ENCODE measurements at regions not wholly inside any gene's neighbourhood (a gene's known extent, or its start where the extent isn't known, plus 50 kb on each side); places are given as distances from the start of the nearest gene placed in this dataset.
"Not testable (repeated sequence)": the region's sequence is repeated elsewhere in the genome, so short reads cannot be mapped to it uniquely, and the experiment has no call there.

DNA sequence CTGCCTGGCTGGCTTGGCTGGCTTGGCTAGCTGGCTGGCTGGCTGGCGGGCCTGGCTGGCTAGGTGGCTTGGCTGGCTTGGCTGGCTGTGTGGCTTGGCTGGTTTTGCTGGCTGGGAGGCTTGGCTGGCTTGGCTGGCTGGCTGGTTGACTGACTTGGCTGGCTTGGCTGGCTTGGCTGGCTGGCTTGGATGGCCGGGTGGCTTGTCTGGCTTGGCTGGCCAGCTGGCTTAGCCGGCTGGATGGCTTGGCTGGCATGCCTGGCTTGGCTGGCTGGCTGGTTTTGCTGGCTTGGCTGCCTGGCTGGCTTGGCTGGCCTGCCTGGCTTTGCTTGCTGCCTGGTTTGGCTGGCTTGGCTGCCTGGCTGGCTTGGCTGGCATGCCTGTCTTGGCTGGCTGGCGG, 2817.3 kb downstream of the RPIA start:
- not testable (repeated sequence) for H3K4me1 ChIP-seq (ENCODE audit: control insufficient read depth, insufficient read depth, low read length); H3K27ac ChIP-seq (ENCODE audit: insufficient read depth, low read depth, low read length, poor library complexity, severe bottlenecking); H3K4me3 ChIP-seq (ENCODE audit: insufficient read depth, low read depth, low read length); H3K36me3 ChIP-seq (ENCODE audit: control insufficient read depth, insufficient read depth, low read length); H3K27me3 ChIP-seq (ENCODE audit: control insufficient read depth, insufficient read depth, low read length, poor library complexity, severe bottlenecking); H3K9me3 ChIP-seq (ENCODE audit: control insufficient read depth, low read length)
- WGBS, 2 experiments = 80 to 100% methylated on average over 1 of the region's 4 CpGs

DNA sequence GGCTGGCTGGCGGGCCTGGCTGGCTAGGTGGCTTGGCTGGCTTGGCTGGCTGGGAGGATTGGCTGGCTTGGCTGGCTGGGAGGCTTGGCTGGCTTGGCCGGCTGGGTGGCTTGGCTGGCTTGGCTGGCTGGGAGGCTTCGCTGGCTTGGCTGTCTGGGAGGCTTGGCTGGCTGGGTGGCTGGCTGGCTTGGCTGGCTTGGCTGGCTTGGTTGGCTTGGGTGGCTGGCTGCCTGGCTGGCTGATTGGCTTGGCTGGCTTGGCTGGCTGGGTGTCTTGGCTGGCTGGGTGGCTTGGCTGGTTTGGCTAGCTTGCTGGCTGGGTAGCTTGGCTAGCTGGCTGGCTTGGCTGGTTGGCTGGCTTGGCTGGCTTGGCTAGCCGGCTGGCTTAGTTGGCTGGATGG, 2817.8 kb downstream of the RPIA start:
- 61 to 62% methylated on average over 3 of the region's 4 CpGs for WGBS, 2 experiments
- H3K27me3 ChIP-seq (ENCODE audit: control insufficient read depth, insufficient read depth, low read length, poor library complexity, severe bottlenecking); H3K4me1 ChIP-seq (ENCODE audit: control insufficient read depth, insufficient read depth, low read length); H3K36me3 ChIP-seq (ENCODE audit: control insufficient read depth, insufficient read depth, low read length); H3K27ac ChIP-seq (ENCODE audit: insufficient read depth, low read depth, low read length, poor library complexity, severe bottlenecking); H3K4me3 ChIP-seq (ENCODE audit: insufficient read depth, low read depth, low read length); H3K9me3 ChIP-seq (ENCODE audit: control insufficient read depth, low read length): not testable (repeated sequence)

DNA sequence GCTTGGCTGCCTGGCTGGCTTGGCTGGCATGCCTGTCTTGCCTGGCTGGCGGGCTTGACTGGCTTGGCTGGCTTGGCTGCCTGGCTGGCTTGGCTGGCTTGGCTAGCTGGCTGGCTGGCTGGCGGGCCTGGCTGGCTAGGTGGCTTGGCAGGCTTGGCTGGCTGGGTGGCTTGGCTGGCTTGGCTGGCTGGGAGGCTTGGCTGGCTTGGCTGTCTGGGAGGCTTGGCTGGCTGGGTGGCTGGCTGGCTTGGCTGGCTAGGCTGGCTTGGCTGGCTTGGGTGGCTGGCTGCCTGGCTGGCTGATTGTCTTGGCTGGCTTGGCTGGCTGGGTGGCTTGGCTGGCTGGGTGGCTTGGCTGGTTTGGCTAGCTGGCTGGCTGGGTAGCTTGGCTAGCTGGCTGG, 2819.7 kb downstream of the RPIA start:
- not testable (repeated sequence) for H3K4me1 ChIP-seq (ENCODE audit: control insufficient read depth, insufficient read depth, low read length); H3K27me3 ChIP-seq (ENCODE audit: control insufficient read depth, insufficient read depth, low read length, poor library complexity, severe bottlenecking); H3K27ac ChIP-seq (ENCODE audit: insufficient read depth, low read depth, low read length, poor library complexity, severe bottlenecking); H3K9me3 ChIP-seq (ENCODE audit: control insufficient read depth, low read length); H3K36me3 ChIP-seq (ENCODE audit: control insufficient read depth, insufficient read depth, low read length); H3K4me3 ChIP-seq (ENCODE audit: insufficient read depth, low read depth, low read length)
- 87 to 88% methylated on average over 2 of the region's 2 CpGs for WGBS, 2 experiments

DNA sequence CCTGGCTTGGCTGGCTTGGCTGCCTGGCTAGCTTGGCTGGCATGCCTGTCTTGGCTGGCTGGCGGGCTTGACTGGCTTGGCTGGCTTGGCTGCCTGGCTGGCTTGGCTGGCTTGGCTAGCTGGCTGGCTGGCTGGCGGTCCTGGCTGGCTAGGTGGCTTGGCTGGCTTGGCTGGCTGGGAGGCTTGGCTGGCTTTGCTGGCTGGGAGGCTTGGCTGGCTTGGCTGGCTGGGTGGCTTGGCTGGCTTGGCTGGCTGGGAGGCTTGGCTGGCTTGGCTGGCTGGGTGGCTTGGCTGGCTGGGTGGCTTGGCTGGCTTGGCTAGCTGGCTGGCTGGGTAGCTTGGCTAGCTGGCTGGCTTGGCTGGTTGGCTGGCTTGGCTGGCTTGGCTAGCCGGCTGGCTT, 2824.5 kb downstream of the RPIA start:
- not testable (repeated sequence) for H3K27me3 ChIP-seq (ENCODE audit: control insufficient read depth, insufficient read depth, low read length, poor library complexity, severe bottlenecking); H3K4me3 ChIP-seq (ENCODE audit: insufficient read depth, low read depth, low read length); H3K27ac ChIP-seq (ENCODE audit: insufficient read depth, low read depth, low read length, poor library complexity, severe bottlenecking); H3K4me1 ChIP-seq (ENCODE audit: control insufficient read depth, insufficient read depth, low read length); H3K9me3 ChIP-seq (ENCODE audit: control insufficient read depth, low read length); H3K36me3 ChIP-seq (ENCODE audit: control insufficient read depth, insufficient read depth, low read length)
- 87 to 92% methylated on average over 2 of the region's 3 CpGs for WGBS, 2 experiments

DNA sequence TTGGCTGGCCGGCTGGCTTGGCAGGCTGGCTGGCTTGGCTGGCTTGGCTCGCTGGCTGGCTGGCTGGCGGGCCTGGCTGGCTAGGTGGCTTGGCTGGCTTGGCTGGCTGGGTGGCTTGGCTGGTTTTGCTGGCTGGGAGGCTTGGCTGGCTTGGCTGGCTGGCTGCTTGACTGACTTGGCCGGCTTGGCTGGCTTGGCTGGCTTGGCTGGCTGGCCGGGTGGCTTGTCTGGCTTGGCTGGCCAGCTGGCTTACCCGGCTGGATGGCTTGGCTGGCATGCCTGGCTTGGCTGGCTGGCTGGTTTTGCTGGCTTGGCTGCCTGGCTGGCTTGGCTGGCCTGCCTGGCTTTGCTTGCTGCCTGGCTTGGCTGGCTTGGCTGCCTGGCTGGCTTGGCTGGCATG, 2825.2 kb downstream of the RPIA start:
- WGBS, 2 experiments = 87 to 96% methylated on average over 6 of the region's 6 CpGs
- H3K36me3 ChIP-seq (ENCODE audit: control insufficient read depth, insufficient read depth, low read length); H3K27me3 ChIP-seq (ENCODE audit: control insufficient read depth, insufficient read depth, low read length, poor library complexity, severe bottlenecking); H3K4me1 ChIP-seq (ENCODE audit: control insufficient read depth, insufficient read depth, low read length); H3K9me3 ChIP-seq (ENCODE audit: control insufficient read depth, low read length); H3K27ac ChIP-seq (ENCODE audit: insufficient read depth, low read depth, low read length, poor library complexity, severe bottlenecking); H3K4me3 ChIP-seq (ENCODE audit: insufficient read depth, low read depth, low read length): not testable (repeated sequence)

DNA sequence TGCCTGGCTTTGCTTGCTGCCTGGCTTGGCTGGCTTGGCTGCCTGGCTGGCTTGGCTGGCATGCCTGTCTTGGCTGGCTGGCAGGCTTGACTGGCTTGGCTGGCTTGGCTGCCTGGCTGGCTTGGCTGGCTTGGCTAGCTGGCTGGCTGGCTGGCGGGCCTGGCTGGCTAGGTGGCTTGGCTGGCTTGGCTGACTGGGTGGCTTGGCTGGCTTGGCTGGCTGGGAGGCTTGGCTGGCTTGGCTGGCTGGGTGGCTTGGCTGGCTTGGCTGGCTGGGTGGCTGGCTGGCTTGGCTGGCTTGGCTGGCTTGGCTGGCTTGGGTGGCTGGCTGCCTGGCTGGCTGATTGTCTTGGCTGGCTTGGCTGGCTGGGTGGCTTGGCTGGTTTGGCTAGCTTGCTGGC, 2826.4 kb downstream of the RPIA start:
- H3K9me3 ChIP-seq (ENCODE audit: control insufficient read depth, low read length); H3K27me3 ChIP-seq (ENCODE audit: control insufficient read depth, insufficient read depth, low read length, poor library complexity, severe bottlenecking); H3K36me3 ChIP-seq (ENCODE audit: control insufficient read depth, insufficient read depth, low read length); H3K27ac ChIP-seq (ENCODE audit: insufficient read depth, low read depth, low read length, poor library complexity, severe bottlenecking); H3K4me3 ChIP-seq (ENCODE audit: insufficient read depth, low read depth, low read length); H3K4me1 ChIP-seq (ENCODE audit: control insufficient read depth, insufficient read depth, low read length): not testable (repeated sequence)
- 77 to 100% methylated on average over 1 of the region's 1 CpG for WGBS, 2 experiments

DNA sequence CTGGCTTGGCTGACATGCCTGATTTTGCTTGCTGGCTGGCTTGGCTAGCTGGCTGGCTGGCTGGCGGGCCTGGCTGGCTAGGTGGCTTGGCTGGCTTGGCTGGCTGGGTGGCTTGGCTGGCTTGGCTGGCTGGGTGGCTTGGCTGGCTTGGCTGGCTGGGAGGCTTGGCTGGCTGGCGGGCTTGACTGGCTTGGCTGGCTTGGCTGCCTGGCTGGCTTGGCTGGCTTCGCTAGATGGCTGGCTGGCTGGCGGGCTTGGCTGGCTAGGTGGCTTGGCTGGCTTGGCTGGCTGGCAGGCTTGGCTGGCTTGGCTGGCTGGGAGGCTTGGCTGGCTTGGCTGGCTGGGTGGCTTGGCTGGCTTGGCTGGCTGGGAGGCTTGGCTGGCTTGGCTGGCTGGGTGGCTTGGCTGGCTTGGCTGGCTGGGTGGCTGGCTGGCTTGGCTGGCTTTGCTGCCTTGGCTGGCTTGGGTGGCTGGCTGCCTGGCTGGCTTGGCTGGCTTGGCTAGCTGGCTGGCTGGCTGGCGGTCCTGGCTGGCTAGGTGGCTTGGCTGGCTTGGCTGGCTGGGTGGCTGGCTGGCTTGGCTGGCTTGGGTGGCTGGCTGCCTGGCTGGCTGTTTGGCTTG, 2827.0 kb downstream of the RPIA start:
- not testable (repeated sequence) for H3K27ac ChIP-seq (ENCODE audit: insufficient read depth, low read depth, low read length, poor library complexity, severe bottlenecking); H3K4me3 ChIP-seq (ENCODE audit: insufficient read depth, low read depth, low read length); H3K27me3 ChIP-seq (ENCODE audit: control insufficient read depth, insufficient read depth, low read length, poor library complexity, severe bottlenecking); H3K9me3 ChIP-seq (ENCODE audit: control insufficient read depth, low read length); H3K4me1 ChIP-seq (ENCODE audit: control insufficient read depth, insufficient read depth, low read length); H3K36me3 ChIP-seq (ENCODE audit: control insufficient read depth, insufficient read depth, low read length)
- WGBS, 2 experiments = 84 to 90% methylated on average over 5 of the region's 5 CpGs

DNA sequence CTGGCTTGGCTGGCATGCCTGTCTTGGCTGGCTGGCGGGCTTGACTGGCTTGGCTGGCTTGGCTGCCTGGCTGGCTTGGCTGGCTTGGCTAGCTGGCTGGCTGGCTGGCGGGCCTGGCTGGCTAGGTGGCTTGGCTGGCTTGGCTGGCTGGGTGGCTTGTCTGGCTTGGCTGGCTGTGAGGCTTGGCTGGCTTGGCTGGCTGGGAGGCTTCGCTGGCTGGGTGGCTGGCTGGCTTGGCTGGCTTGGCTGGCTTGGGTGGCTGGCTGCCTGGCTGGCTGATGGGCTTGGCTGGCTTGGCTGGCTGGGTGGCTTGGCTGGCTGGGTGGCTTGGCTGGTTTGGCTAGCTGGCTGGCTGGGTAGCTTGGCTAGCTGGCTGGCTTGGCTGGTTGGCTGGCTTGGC, 2827.9 kb downstream of the RPIA start:
- not testable (repeated sequence) for H3K4me3 ChIP-seq (ENCODE audit: insufficient read depth, low read depth, low read length); H3K9me3 ChIP-seq (ENCODE audit: control insufficient read depth, low read length); H3K36me3 ChIP-seq (ENCODE audit: control insufficient read depth, insufficient read depth, low read length); H3K4me1 ChIP-seq (ENCODE audit: control insufficient read depth, insufficient read depth, low read length); H3K27me3 ChIP-seq (ENCODE audit: control insufficient read depth, insufficient read depth, low read length, poor library complexity, severe bottlenecking); H3K27ac ChIP-seq (ENCODE audit: insufficient read depth, low read depth, low read length, poor library complexity, severe bottlenecking)
- 81 to 92% methylated on average over 2 of the region's 3 CpGs for WGBS, 2 experiments

DNA sequence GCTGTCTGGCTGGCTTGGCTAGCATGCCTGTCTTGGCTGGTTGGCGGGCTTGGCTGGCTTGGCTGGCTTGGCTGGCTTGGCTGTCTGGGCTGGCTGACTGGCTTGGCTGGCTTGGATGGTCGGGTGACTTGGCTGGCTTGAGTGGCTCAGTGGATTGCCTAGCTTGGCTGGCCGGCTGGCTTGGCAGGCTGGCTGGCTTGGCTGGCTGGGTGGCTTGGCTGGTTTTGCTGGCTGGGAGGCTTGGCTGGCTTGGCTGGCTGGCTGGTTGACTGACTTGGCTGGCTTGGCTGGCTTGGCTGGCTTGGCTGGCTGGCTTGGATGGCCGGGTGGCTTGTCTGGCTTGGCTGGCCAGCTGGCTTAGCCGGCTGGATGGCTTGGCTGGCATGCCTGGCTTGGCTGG, 2828.4 kb downstream of the RPIA start:
- 92 to 100% methylated on average over 1 of the region's 5 CpGs for WGBS, 2 experiments

DNA sequence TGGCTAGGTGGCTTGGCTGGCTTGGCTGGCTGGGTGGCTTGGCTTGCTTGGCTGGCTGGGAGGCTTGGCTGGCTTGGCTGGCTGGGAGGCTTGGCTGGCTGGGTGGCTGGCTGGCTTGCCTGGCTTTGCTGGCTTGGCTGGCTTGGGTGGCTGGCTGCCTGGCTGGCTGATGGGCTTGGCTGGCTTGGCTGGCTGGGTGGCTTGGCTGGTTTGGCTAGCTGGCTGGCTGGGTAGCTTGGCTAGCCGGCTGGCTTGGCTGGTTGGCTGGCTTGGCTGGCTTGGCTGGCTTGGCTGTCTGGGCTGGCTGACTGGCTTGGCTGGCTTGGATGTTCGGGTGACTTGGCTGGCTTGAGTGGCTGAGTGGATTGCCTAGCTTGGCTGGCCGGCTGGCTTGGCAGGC, 2829.1 kb downstream of the RPIA start:
- not testable (repeated sequence) for H3K4me3 ChIP-seq (ENCODE audit: insufficient read depth, low read depth, low read length); H3K36me3 ChIP-seq (ENCODE audit: control insufficient read depth, insufficient read depth, low read length); H3K4me1 ChIP-seq (ENCODE audit: control insufficient read depth, insufficient read depth, low read length); H3K27me3 ChIP-seq (ENCODE audit: control insufficient read depth, insufficient read depth, low read length, poor library complexity, severe bottlenecking); H3K27ac ChIP-seq (ENCODE audit: insufficient read depth, low read depth, low read length, poor library complexity, severe bottlenecking); H3K9me3 ChIP-seq (ENCODE audit: control insufficient read depth, low read length)
- WGBS, 2 experiments = 88 to 97% methylated on average over 2 of the region's 3 CpGs

More for the DNA sequence above, 2828.4 kb downstream of the RPIA start:
- H3K9me3 ChIP-seq (ENCODE audit: control insufficient read depth, low read length); H3K4me3 ChIP-seq (ENCODE audit: insufficient read depth, low read depth, low read length); H3K27ac ChIP-seq (ENCODE audit: insufficient read depth, low read depth, low read length, poor library complexity, severe bottlenecking); H3K27me3 ChIP-seq (ENCODE audit: control insufficient read depth, insufficient read depth, low read length, poor library complexity, severe bottlenecking); H3K36me3 ChIP-seq (ENCODE audit: control insufficient read depth, insufficient read depth, low read length); H3K4me1 ChIP-seq (ENCODE audit: control insufficient read depth, insufficient read depth, low read length): not testable (repeated sequence)

DNA sequence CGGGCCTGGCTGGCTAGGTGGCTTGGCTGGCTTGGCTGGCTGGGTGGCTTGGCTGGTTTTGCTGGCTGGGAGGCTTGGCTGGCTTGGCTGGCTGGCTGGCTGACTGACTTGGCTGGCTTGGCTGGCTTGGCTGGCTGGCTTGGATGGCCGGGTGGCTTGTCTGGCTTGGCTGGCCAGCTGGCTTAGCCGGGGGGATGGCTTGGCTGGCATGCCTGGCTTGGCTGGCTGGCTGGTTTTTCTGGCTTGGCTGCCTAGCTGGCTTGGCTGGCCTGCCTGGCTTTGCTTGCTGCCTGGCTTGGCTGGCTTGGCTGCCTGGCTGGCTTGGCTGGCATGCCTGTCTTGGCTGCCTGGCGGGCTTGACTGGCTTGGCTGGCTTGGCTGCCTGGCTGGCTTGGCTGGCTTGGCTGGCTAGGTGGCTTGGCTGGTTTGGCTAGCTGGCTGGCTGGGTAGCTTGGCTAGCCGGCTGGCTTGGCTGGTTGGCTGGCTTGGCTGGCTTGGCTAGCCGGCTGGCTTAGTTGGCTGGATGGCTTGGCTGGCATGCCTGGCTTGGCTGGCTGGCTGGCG, 2829.6 kb downstream of the RPIA start:
- WGBS, 2 experiments = 86 to 92% methylated on average over 2 to 3 of the region's 7 CpGs
- not testable (repeated sequence) for H3K4me3 ChIP-seq (ENCODE audit: insufficient read depth, low read depth, low read length); H3K9me3 ChIP-seq (ENCODE audit: control insufficient read depth, low read length); H3K27ac ChIP-seq (ENCODE audit: insufficient read depth, low read depth, low read length, poor library complexity, severe bottlenecking); H3K4me1 ChIP-seq (ENCODE audit: control insufficient read depth, insufficient read depth, low read length); H3K36me3 ChIP-seq (ENCODE audit: control insufficient read depth, insufficient read depth, low read length); H3K27me3 ChIP-seq (ENCODE audit: control insufficient read depth, insufficient read depth, low read length, poor library complexity, severe bottlenecking)

All from ectodermal cell (in vitro differentiated cells).